D341Med (cell line): ENCODE measurements at regions not wholly inside any gene's neighbourhood (a gene's known extent, or its start where the extent isn't known, plus 50 kb on each side); places are given as distances from the start of the nearest gene placed in this dataset.
"Not testable (repeated sequence)": the region's sequence is repeated elsewhere in the genome, so short reads cannot be mapped to it uniquely, and the experiment has no call there.

ENCODE experiments used
- DNase-seq: peaks from one replicate; pipeline ENCODE4 v3.0.0; 2012; ENCODE audit warnings: low spot score

DNA sequence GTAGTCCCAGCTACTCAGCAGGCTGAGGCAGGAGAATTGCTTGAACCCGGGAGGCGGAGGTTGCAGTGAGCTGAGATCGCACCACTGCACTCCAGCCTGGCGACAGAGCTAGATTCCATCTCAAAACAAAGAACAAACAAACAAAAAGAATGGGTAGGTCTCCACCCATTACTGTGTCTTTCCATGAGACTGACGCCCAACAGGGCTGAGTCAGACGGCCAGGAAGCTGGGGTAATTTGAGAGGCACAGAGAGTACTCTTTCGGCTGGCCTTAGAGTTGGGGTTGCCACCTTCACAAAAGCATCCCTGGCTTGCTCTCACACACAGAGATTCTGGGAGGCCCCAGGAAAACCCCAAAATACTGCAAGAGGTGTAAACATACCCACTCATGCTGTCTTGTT is 72.0 kb upstream of the DHRSX start:
- no peak for DNase-seq

DNA sequence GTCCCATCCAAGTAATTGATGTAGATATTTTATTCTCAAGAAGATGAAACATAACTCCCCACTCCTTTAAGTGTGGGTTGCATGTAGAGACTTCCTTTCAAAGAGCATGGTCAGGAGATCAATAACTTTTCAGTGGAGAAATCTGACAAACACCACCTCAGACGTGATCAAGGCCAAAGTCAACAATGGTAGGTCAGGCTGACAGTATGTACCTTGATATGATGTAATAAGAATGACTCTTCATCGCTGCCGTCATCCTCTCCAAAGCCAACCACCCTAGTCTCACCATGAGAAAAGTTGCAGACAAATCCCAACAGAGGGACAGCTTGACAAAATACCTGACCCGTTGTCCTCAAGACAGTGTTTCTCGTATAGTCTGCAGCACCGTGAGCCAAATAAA is 67.3 kb upstream of the DHRSX start:
- DNase-seq: no peak

DNA sequence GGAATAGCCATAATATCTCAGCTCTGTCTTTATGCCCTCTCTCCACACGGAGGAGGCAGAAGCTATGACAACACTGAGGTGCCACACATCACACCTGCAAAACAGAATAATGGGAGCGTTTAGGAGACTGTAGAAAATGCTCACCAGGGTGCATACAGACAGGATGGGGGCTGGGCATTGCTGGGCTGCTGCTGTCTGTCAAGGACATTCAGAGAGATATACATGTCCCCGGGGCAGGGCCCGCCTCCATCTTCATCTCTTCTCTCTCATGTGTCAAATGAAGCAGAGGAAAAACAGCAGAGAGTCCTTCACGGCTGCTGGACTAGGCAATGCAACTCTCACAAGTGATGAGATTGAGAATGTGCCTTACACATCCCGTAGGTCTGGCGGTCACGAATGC is 65.3 kb upstream of the DHRSX start:
- no peak for DNase-seq

GRCh38 chrX:2561456-2561855 is 60.7 kb upstream of the DHRSX start:
- no peak for DNase-seq

- DNase-seq: no peak
Measured at GRCh38 chrX:2559124-2559523, 58.3 kb upstream of the DHRSX start.

DNA sequence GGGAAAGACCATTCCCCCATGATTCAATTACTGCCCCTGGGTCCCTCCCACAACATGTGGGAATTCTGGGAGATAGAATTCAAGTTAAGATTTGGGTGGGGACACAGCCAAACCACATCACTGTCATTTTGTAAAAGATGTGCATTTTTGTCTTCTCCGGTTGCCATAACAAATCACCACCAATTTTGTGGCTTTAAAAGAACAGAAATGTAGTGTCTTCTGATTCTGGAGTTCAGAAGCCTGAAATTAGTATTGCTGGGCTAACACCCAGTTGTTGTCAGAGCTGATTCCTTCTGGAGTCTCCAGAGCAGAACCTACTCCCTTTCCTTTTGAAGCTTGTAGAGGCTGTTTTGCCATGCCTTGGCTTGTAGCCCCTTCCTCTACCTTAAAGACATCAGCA is 54.1 kb upstream of the DHRSX start:
- DNase-seq: no peak

DNA sequence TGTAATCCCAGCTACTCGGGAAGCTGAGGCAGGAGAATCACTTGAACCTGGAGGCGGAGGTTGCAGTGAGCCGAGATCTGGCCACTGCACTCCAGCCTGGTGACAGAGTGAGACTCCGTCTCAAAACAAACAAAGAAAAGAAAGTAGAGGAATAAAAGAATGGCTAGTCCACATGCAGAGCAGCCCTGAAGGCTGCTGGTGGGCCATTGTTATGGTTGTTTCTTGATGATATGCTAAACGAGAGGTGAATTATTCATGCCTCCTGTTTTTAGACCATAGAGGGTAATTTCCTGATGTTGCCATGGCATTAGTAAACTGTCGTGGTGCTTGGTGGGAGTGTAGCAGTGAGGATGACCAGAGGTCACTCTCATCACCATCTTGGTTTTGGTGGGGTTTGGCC is 53.3 kb upstream of the DHRSX start:
- DNase-seq: not testable (repeated sequence)

DNA sequence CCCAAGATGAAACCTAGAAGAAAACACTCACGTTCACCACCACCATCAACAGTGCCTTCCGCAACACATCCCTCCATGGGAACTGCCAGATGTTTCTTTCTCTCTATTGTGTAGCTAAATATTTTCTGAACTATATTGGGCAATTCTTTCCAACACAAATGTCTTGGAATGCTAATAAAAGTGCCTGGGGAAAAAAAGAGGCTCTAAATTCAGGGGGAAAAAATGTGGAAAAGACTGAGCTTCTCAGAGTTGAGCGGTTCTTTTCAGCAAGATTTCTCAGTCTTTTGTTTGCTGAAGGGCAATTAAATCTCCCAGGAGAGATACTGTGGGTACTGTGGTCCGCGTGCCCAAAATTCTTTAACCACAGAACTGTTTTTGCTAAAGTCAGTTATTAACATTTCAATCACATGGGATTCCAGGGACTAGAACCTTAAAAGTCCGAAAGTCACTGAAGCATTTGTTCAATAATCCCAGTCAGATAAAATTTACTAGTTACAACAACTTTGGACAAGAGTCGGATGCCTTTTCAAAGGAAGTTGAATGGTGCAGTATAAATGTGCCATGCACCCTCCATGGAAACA is 51.9 kb upstream of the DHRSX start:
- no peak for DNase-seq

GRCh38 chrX:2550328-2551020 is 49.7 kb upstream of the DHRSX start:
- DNase-seq: no peak
